ENCODE measurements at regions not wholly inside any gene's neighbourhood (a gene's known extent, or its start where the extent isn't known, plus 50 kb on each side); places are given as distances from the start of the nearest gene placed in this dataset.

GRCh38 chr1:118254491-118255425, 69.7 kb upstream of the SPAG17 start:
- H3K79me2 ChIP-seq (ENCODE audit: control insufficient read depth, insufficient read depth, low read length, unreplicated experiment) = no peaks in the 10 kb centered on the region
- no peaks in the 10 kb centered on the region for H3K36me3 ChIP-seq (ENCODE audit: insufficient read depth, low read length)
- no peak overlapping the region for H3K27ac ChIP-seq (ENCODE audit: low read depth, low read length)
- no peak overlapping the region for H3K4me3 ChIP-seq (ENCODE audit: low read depth, low read length)
- H2AFZ ChIP-seq (ENCODE audit: low read length, unreplicated experiment) = no peak overlapping the region
- H3K27me3 ChIP-seq (ENCODE audit: insufficient read depth, low read length) = peaks cover 4% of the 10 kb centered on the region; the same call in 1 of the 2 replicates
- no peaks in the 10 kb centered on the region for H3K4me1 ChIP-seq (ENCODE audit: control insufficient read depth, insufficient read depth, low read length, unreplicated experiment)

GRCh38 chr1:118254001-118254400, 69.0 kb upstream of the SPAG17 start:
- no peaks in the 10 kb centered on the region for H3K79me2 ChIP-seq (ENCODE audit: control insufficient read depth, insufficient read depth, low read length, unreplicated experiment)
- H3K4me1 ChIP-seq (ENCODE audit: control insufficient read depth, insufficient read depth, low read length, unreplicated experiment) = no peaks in the 10 kb centered on the region
- no peak overlapping the region for H3K27ac ChIP-seq (ENCODE audit: low read depth, low read length)
- no peaks in the 10 kb centered on the region for H3K36me3 ChIP-seq (ENCODE audit: insufficient read depth, low read length)
- no peak overlapping the region for H2AFZ ChIP-seq (ENCODE audit: low read length, unreplicated experiment)
- H3K4me3 ChIP-seq (ENCODE audit: low read depth, low read length) = no peak overlapping the region
- peaks cover 4% of the 10 kb centered on the region; the same call in 1 of the 2 replicates for H3K27me3 ChIP-seq (ENCODE audit: insufficient read depth, low read length)

GRCh38 chr1:118253053-118253915, 68.3 kb upstream of the SPAG17 start:
- no peaks in the 10 kb centered on the region for H3K36me3 ChIP-seq (ENCODE audit: insufficient read depth, low read length)
- H3K27ac ChIP-seq (ENCODE audit: low read depth, low read length) = no peak overlapping the region
- no peak overlapping the region for H3K4me3 ChIP-seq (ENCODE audit: low read depth, low read length)
- no peak overlapping the region for H2AFZ ChIP-seq (ENCODE audit: low read length, unreplicated experiment)
- no peaks in the 10 kb centered on the region for H3K4me1 ChIP-seq (ENCODE audit: control insufficient read depth, insufficient read depth, low read length, unreplicated experiment)
- H3K79me2 ChIP-seq (ENCODE audit: control insufficient read depth, insufficient read depth, low read length, unreplicated experiment) = no peaks in the 10 kb centered on the region
- peaks cover 4% of the 10 kb centered on the region; the same call in 1 of the 2 replicates for H3K27me3 ChIP-seq (ENCODE audit: insufficient read depth, low read length)

GRCh38 chr1:118252624-118253023, 67.6 kb upstream of the SPAG17 start:
- H2AFZ ChIP-seq (ENCODE audit: low read length, unreplicated experiment) = no peak overlapping the region
- no peaks in the 10 kb centered on the region for H3K36me3 ChIP-seq (ENCODE audit: insufficient read depth, low read length)
- H3K4me1 ChIP-seq (ENCODE audit: control insufficient read depth, insufficient read depth, low read length, unreplicated experiment) = no peaks in the 10 kb centered on the region
- H3K4me3 ChIP-seq (ENCODE audit: low read depth, low read length) = no peak overlapping the region
- H3K79me2 ChIP-seq (ENCODE audit: control insufficient read depth, insufficient read depth, low read length, unreplicated experiment) = no peaks in the 10 kb centered on the region
- H3K27ac ChIP-seq (ENCODE audit: low read depth, low read length) = no peak overlapping the region
- peaks cover 4% of the 10 kb centered on the region; the same call in 1 of the 2 replicates for H3K27me3 ChIP-seq (ENCODE audit: insufficient read depth, low read length)

GRCh38 chr1:118250232-118250631, 65.2 kb upstream of the SPAG17 start:
- no peaks in the 10 kb centered on the region for H3K36me3 ChIP-seq (ENCODE audit: insufficient read depth, low read length)
- H3K27ac ChIP-seq (ENCODE audit: low read depth, low read length) = no peak overlapping the region
- no peak overlapping the region for H3K4me3 ChIP-seq (ENCODE audit: low read depth, low read length)
- no peaks in the 10 kb centered on the region for H3K79me2 ChIP-seq (ENCODE audit: control insufficient read depth, insufficient read depth, low read length, unreplicated experiment)
- no peak overlapping the region for H2AFZ ChIP-seq (ENCODE audit: low read length, unreplicated experiment)
- H3K4me1 ChIP-seq (ENCODE audit: control insufficient read depth, insufficient read depth, low read length, unreplicated experiment) = no peaks in the 10 kb centered on the region
- 0 out of 2 replicates have a peak, but pooled peaks cover 4% of the 10 kb centered on the region for H3K27me3 ChIP-seq (ENCODE audit: insufficient read depth, low read length)

- no peaks in the 10 kb centered on the region for H3K79me2 ChIP-seq (ENCODE audit: control insufficient read depth, insufficient read depth, low read length, unreplicated experiment)
- H3K4me1 ChIP-seq (ENCODE audit: control insufficient read depth, insufficient read depth, low read length, unreplicated experiment) = no peaks in the 10 kb centered on the region
- H2AFZ ChIP-seq (ENCODE audit: low read length, unreplicated experiment) = no peak overlapping the region
- H3K36me3 ChIP-seq (ENCODE audit: insufficient read depth, low read length) = no peaks in the 10 kb centered on the region
- no peak overlapping the region for H3K4me3 ChIP-seq (ENCODE audit: low read depth, low read length)
- 0 out of 2 replicates have a peak, but pooled peaks cover 4% of the 10 kb centered on the region for H3K27me3 ChIP-seq (ENCODE audit: insufficient read depth, low read length)
- H3K27ac ChIP-seq (ENCODE audit: low read depth, low read length) = no peak overlapping the region
Measured at GRCh38 chr1:118249641-118250040, 64.6 kb upstream of the SPAG17 start.

- 0 out of 2 replicates have a peak, but pooled peaks cover 4% of the 10 kb centered on the region for H3K27me3 ChIP-seq (ENCODE audit: insufficient read depth, low read length)
- no peaks in the 10 kb centered on the region for H3K4me1 ChIP-seq (ENCODE audit: control insufficient read depth, insufficient read depth, low read length, unreplicated experiment)
- H3K79me2 ChIP-seq (ENCODE audit: control insufficient read depth, insufficient read depth, low read length, unreplicated experiment) = no peaks in the 10 kb centered on the region
- H3K36me3 ChIP-seq (ENCODE audit: insufficient read depth, low read length) = no peaks in the 10 kb centered on the region
- H3K4me3 ChIP-seq (ENCODE audit: low read depth, low read length) = no peak overlapping the region
- H3K27ac ChIP-seq (ENCODE audit: low read depth, low read length) = no peak overlapping the region
- no peak overlapping the region for H2AFZ ChIP-seq (ENCODE audit: low read length, unreplicated experiment)
Measured at GRCh38 chr1:118247593-118247992, 62.6 kb upstream of the SPAG17 start.

- Histone ChIP-seq H3K36me3 (ENCODE audit: insufficient read depth, low read length) (no peaks in the 10 kb centered on the region), H3K27me3 (ENCODE audit: insufficient read depth, low read length) (0 out of 2 replicates have a peak, but pooled peaks cover 4% of the 10 kb centered on the region), H2AFZ (ENCODE audit: low read length, unreplicated experiment) (no peak overlapping the region)
Measured at GRCh38 chr1:118246646-118247045, 61.6 kb upstream of the SPAG17 start.

GRCh38 chr1:118244194-118244593, 59.2 kb upstream of the SPAG17 start:
- Histone ChIP-seq H3K4me3 (ENCODE audit: low read depth, low read length) (no peak overlapping the region), H3K36me3 (ENCODE audit: insufficient read depth, low read length) (no peaks in the 10 kb centered on the region), H3K27ac (ENCODE audit: low read depth, low read length) (no peak overlapping the region), H2AFZ (ENCODE audit: low read length, unreplicated experiment) (no peak overlapping the region), H3K4me1 (ENCODE audit: control insufficient read depth, insufficient read depth, low read length, unreplicated experiment) (no peaks in the 10 kb centered on the region), H3K79me2 (ENCODE audit: control insufficient read depth, insufficient read depth, low read length, unreplicated experiment) (no peaks in the 10 kb centered on the region), H3K27me3 (ENCODE audit: insufficient read depth, low read length) (no peaks in the 10 kb centered on the region)

More at GRCh38 chr1:118246646-118247045, 61.6 kb upstream of the SPAG17 start:
- Histone ChIP-seq H3K4me1 (ENCODE audit: control insufficient read depth, insufficient read depth, low read length, unreplicated experiment) (no peaks in the 10 kb centered on the region), H3K4me3 (ENCODE audit: low read depth, low read length) (no peak overlapping the region), H3K79me2 (ENCODE audit: control insufficient read depth, insufficient read depth, low read length, unreplicated experiment) (no peaks in the 10 kb centered on the region), H3K27ac (ENCODE audit: low read depth, low read length) (no peak overlapping the region)

GRCh38 chr1:118243269-118243668, 58.2 kb upstream of the SPAG17 start:
- no peak overlapping the region for H3K27ac ChIP-seq (ENCODE audit: low read depth, low read length)
- H3K79me2 ChIP-seq (ENCODE audit: control insufficient read depth, insufficient read depth, low read length, unreplicated experiment) = no peaks in the 10 kb centered on the region
- H3K4me1 ChIP-seq (ENCODE audit: control insufficient read depth, insufficient read depth, low read length, unreplicated experiment) = no peaks in the 10 kb centered on the region

More at GRCh38 chr1:118243269-118243668, 58.2 kb upstream of the SPAG17 start:
- no peaks in the 10 kb centered on the region for H3K36me3 ChIP-seq (ENCODE audit: insufficient read depth, low read length)
- H3K4me3 ChIP-seq (ENCODE audit: low read depth, low read length) = no peak overlapping the region
- no peak overlapping the region for H2AFZ ChIP-seq (ENCODE audit: low read length, unreplicated experiment)
- H3K27me3 ChIP-seq (ENCODE audit: insufficient read depth, low read length) = no peaks in the 10 kb centered on the region

Data from ACC112 (cell line).